ENCODE measurements at regions not wholly inside any gene's neighbourhood (a gene's known extent, or its start where the extent isn't known, plus 50 kb on each side); places are given as distances from the start of the nearest gene placed in this dataset.

- FAIRE-seq, result no peak
- CTCF ChIA-PET (ENCODE audit: partially characterized antibody), result interaction anchor here (0.6 kb wide), 1 partner anchor 546 kb away, joined by 3 read pairs; no protein-coding TSS in a partner anchor
- Histone ChIP-seq H3K9ac (replicated peaks in 1 of 4; ENCODE audit: extremely low read depth in 1 of 4, low read depth in 3 of 4, low read length in 3 of 4) (no peak overlapping the region), H3K56ac (replicated peaks; ENCODE audit: insufficient read length, low read depth, low read length) (no peak overlapping the region), H3K4me3 (ENCODE audit: extremely low read depth in 1 of 4, insufficient read depth in 2 of 4, low read depth in 3 of 4, low read length in 4 of 4) (no peak overlapping the region), H3K23ac (ENCODE audit: insufficient read length) (no peak overlapping the region), H2BK120ac (replicated peaks; ENCODE audit: low read depth, low read length) (no peak overlapping the region), H4K91ac (replicated peaks; ENCODE audit: insufficient read length, low read length) (no peak overlapping the region), H2BK5ac (ENCODE audit: low read depth, low read length) (no peak overlapping the region), H2BK20ac (ENCODE audit: low read length) (no peak overlapping the region), H4K5ac (ENCODE audit: insufficient read length, low read depth, low read length) (no peak overlapping the region), H3K79me2 (ENCODE audit: control insufficient read depth in 1 of 2, insufficient read depth in 2 of 2, low read length in 2 of 2) (no peaks in the 10 kb centered on the region), H3K79me1 (ENCODE audit: low read depth, low read length) (no peaks in the 10 kb centered on the region), H3K9me3 (ENCODE audit: insufficient read depth in 2 of 2, low read depth in 1 of 2, low read length in 1 of 2) (no peaks in the 10 kb centered on the region), H4K20me1 (replicated peaks in 1 of 2; ENCODE audit: control insufficient read depth in 1 of 2, insufficient read depth in 2 of 2, low read length in 2 of 2) (no peaks in the 10 kb centered on the region), H3K4ac (replicated peaks; ENCODE audit: insufficient read length, low read depth, low read length) (no peak overlapping the region), H3K14ac (ENCODE audit: insufficient read length) (no peak overlapping the region), H2BK15ac (ENCODE audit: low read length) (no peak overlapping the region), H3K36me3 (ENCODE audit: control insufficient read depth in 2 of 4, insufficient read depth in 4 of 4, low read length in 3 of 4) (no peaks in the 10 kb centered on the region), H2AFZ (ENCODE audit: low read length) (no peak overlapping the region), H2BK12ac (ENCODE audit: low read depth, low read length) (no peak overlapping the region), H4K8ac (ENCODE audit: extremely low read depth, insufficient read depth, low read length) (peak overlapping the region; percentile 51), H3K18ac (ENCODE audit: extremely low read depth, low read length) (no peak overlapping the region), H3K23me2 (ENCODE audit: low read depth, low read length) (no peaks in the 10 kb centered on the region), H3K4me1 (replicated peaks in 1 of 4; ENCODE audit: control insufficient read depth in 3 of 4, insufficient read depth in 4 of 4, low read length in 3 of 4) (no peaks in the 10 kb centered on the region), H3K4me2 (ENCODE audit: insufficient read depth in 1 of 2, low read depth in 2 of 2, low read length in 2 of 2) (no peak overlapping the region), H2AK5ac (ENCODE audit: low read depth, low read length) (no peak overlapping the region), H3K27ac (ENCODE audit: low read depth, low read length) (no peak overlapping the region), H3K27me3 (replicated peaks in 1 of 4; ENCODE audit: control insufficient read depth in 3 of 4, extremely low read depth in 1 of 4, insufficient read depth in 3 of 4, low read length in 3 of 4) (no peaks in the 10 kb centered on the region)
- DNase-seq (ENCODE audit: low read depth in 1 of 2, low spot score in 2 of 2), result no peak
- POLR2A ChIA-PET (ENCODE audit: partially characterized antibody), result interaction anchor here (0.5 kb wide), 1 partner anchor 41 kb away, joined by 3 read pairs; no protein-coding TSS in a partner anchor
- WGBS, 2 experiments (ENCODE audit: extremely low coverage in 1 of 2, insufficient coverage in 1 of 2, insufficient read length in 1 of 2, insufficient replicate concordance in 2 of 2, low coverage in 1 of 2, low lambda C conversion rate in 2 of 2, missing lambda C conversion rate in 1 of 2), result 88% methylated on average over 5 of the region's 5 CpGs; no CpG with 5 or more reads in 1 of the 2 experiments
- TF ChIP-seq CHD2 (IDR thresholded peaks at IDR 0.05; ENCODE audit: low read length), result no peak
- TF ChIP-seq SIX5 (IDR thresholded peaks at IDR 0.05; ENCODE audit: low read depth, low read length), result no peak
- TF ChIP-seq POLR2AphosphoS5 (IDR thresholded peaks at IDR 0.05; ENCODE audit: low read depth, low read length), result no peak
- no peak for TF ChIP-seq BCL11A (IDR thresholded peaks at IDR 0.05; ENCODE audit: low read depth in 2 of 2, low read length in 2 of 2)
- TF ChIP-seq NRF1 (IDR thresholded peaks at IDR 0.05; ENCODE audit: low read depth, low read length), result no peak
- TF ChIP-seq CTCF (IDR thresholded peaks at IDR 0.05; ENCODE audit: control extremely low read depth in 1 of 3, insufficient read depth in 1 of 3, low read depth in 1 of 3, low read length in 3 of 3), result no peak
- no peak for TF ChIP-seq CBX8 (IDR thresholded peaks at IDR 0.05; ENCODE audit: borderline replicate concordance, low read depth, low read length)
- no peak for TF ChIP-seq CHD1 (IDR thresholded peaks at IDR 0.05; ENCODE audit: low read depth, low read length)
- no peak for TF ChIP-seq BACH1 (IDR thresholded peaks at IDR 0.05; ENCODE audit: low read length)
- TF ChIP-seq RFX5 (IDR thresholded peaks at IDR 0.05; ENCODE audit: borderline replicate concordance, low read depth, low read length), result no peak
- TF ChIP-seq NANOG (IDR thresholded peaks at IDR 0.05; ENCODE audit: insufficient read depth, low read depth, low read length, poor library complexity, severe bottlenecking), result no peak
Measured at GRCh38 chr4:111048316-111048715, 425.4 kb upstream of the PITX2 start.
